SK-N-SH (cell line): ENCODE measurements at regions not wholly inside any gene's neighbourhood (a gene's known extent, or its start where the extent isn't known, plus 50 kb on each side); places are given as distances from the start of the nearest gene placed in this dataset.

Source experiments
- CTCF ChIA-PET: fragments of 300-600, 350-600 bp; formaldehyde crosslinking; extraction: SDS; loops from one replicate; lab custom pipeline; 2021; lab: Yijun Ruan, JAX
- POLR2A ChIA-PET: fragments of 350-600 bp; sonication (Branson Sonifier 250); formaldehyde crosslinking; extraction: SDS; loops from one replicate; lab custom pipeline; 2020; ENCODE audit warnings: antibody characterized with exemption, inconsistent platforms; lab: Yijun Ruan, JAX
- DNase-seq: peaks from one replicate; pipeline ENCODE4 v3.0.0; 2012
- H2AFZ ChIP-seq: fragments of 200-600 bp; sonication (generic); 2 replicates; pipeline ENCODE4 v1.8.1; 2016; ENCODE audit warnings: antibody characterized with exemption, mild to moderate bottlenecking, low read depth
- H3F3A ChIP-seq: fragments of 200-600 bp; sonication (generic); replicated peaks from 2 replicates; pipeline ENCODE3; 2016; ENCODE audit warnings: antibody characterized with exemption, mild to moderate bottlenecking; ENCODE audit not compliant: insufficient read depth
- H3K27ac ChIP-seq, 2 experiments: fragments of 200-500 bp in 1 of 2; fragments of 200-600 bp in 1 of 2; sonication (Bioruptor generic) in 1 of 2; sonication (generic), shearing (Covaris generic) in 1 of 2; 2 replicates each; pipeline versions ENCODE4 v1.5.1 to v1.6.1; 2014 to 2016; ENCODE audit warnings: low read depth in 2 of 2, inconsistent platforms in 1 of 2, low read length in 1 of 2, mild to moderate bottlenecking in 1 of 2, mixed read lengths in 1 of 2
- H3K27me3 ChIP-seq: fragments of 200-600 bp; sonication (generic), shearing (Covaris generic); 2 replicates; pipeline ENCODE4 v1.6.1; 2016; ENCODE audit warnings: mixed run types; ENCODE audit not compliant: insufficient read depth
- H3K36me3 ChIP-seq, 2 experiments: fragments of 200-500 bp in 1 of 2; fragments of 200-600 bp in 1 of 2; sonication (Bioruptor generic) in 1 of 2; sonication (generic) in 1 of 2; replicated peaks in 1 of 2; 2 replicates each; pipeline versions ENCODE3 to v1.5.1; 2014 to 2016; ENCODE audit warnings: low read length in 1 of 2, mild to moderate bottlenecking in 1 of 2; ENCODE audit not compliant: insufficient read depth in 2 of 2, control insufficient read depth in 1 of 2
- H3K4me1 ChIP-seq, 2 experiments: fragments of 200-500 bp in 1 of 2; fragments of 200-600 bp in 1 of 2; sonication (Bioruptor generic) in 1 of 2; sonication (generic), shearing (Covaris generic) in 1 of 2; 2 replicates each; pipeline versions ENCODE4 v1.5.1 to v1.6.1; 2014 to 2016; ENCODE audit warnings: low read depth in 1 of 2, low read length in 1 of 2, mixed run types in 1 of 2; ENCODE audit not compliant: insufficient read depth in 2 of 2, control insufficient read depth in 1 of 2
- H3K4me2 ChIP-seq: fragments of 200-600 bp; sonication (generic), shearing (Covaris generic); 2 replicates; pipeline ENCODE4 v1.6.1; 2017; ENCODE audit warnings: mixed run types
- H3K4me3 ChIP-seq, 2 experiments: fragments of 200-500 bp in 1 of 2; fragments of 200-600 bp in 1 of 2; sonication (Bioruptor generic) in 1 of 2; sonication (generic), shearing (Covaris generic) in 1 of 2; 2 replicates each; pipeline versions ENCODE4 v1.5.1 to v1.8.1; 2014 to 2016; ENCODE audit warnings: low read depth in 2 of 2, inconsistent platforms in 1 of 2, low read length in 1 of 2, mild to moderate bottlenecking in 1 of 2, mixed read lengths in 1 of 2, moderate library complexity in 1 of 2
- H3K79me2 ChIP-seq: fragments of 200-600 bp; sonication (generic); 2 replicates; pipeline ENCODE4 v1.8.1; 2017; ENCODE audit warnings: mild to moderate bottlenecking; ENCODE audit not compliant: insufficient read depth
- H3K9ac ChIP-seq: fragments of 200-600 bp; sonication (generic); 2 replicates; pipeline ENCODE4 v1.6.1; 2017; ENCODE audit warnings: mixed run types
- H3K9me2 ChIP-seq: fragments of 200-600 bp; sonication (generic); 2 replicates; pipeline ENCODE4 v1.6.1; 2017; ENCODE audit warnings: mixed run types
- H3K9me3 ChIP-seq: fragments of 200-600 bp; sonication (generic); 2 replicates; pipeline ENCODE4 v1.6.1; 2017; ENCODE audit warnings: mixed run types, mild to moderate bottlenecking, moderate library complexity
- H4K20me1 ChIP-seq: fragments of 200-600 bp; sonication (generic); 2 replicates; pipeline ENCODE4 v1.6.1; 2017; ENCODE audit warnings: mild to moderate bottlenecking, mixed run types; ENCODE audit not compliant: insufficient read depth
- ELF1 ChIP-seq: IDR thresholded peaks from 2 replicates; pipeline ENCODE4 v1.4.0; 2012
- FOXJ3 ChIP-seq: sonication (generic); formaldehyde crosslinking; IDR thresholded peaks from 2 replicates; pipeline ENCODE4 v1.5.1; 2020; ENCODE audit warnings: mild to moderate bottlenecking, missing genetic modification reagents
- FOXM1 ChIP-seq: IDR thresholded peaks from 2 replicates; pipeline ENCODE4 v1.4.0; 2012; ENCODE audit warnings: low read depth, mild to moderate bottlenecking
- GABPA ChIP-seq: IDR thresholded peaks from 2 replicates; pipeline ENCODE4 v1.4.0; 2012; ENCODE audit warnings: low read depth, mild to moderate bottlenecking
- GATA2 ChIP-seq: sonication (generic); formaldehyde crosslinking; IDR thresholded peaks from 2 replicates; pipeline ENCODE4 v1.5.0; 2020; ENCODE audit warnings: mild to moderate bottlenecking, missing genetic modification reagents
- JUND ChIP-seq: IDR thresholded peaks from 2 replicates; pipeline ENCODE4 v1.4.0; 2012
- MEF2A ChIP-seq: IDR thresholded peaks from 2 replicates; pipeline ENCODE4 v1.4.0; 2012; ENCODE audit warnings: low read depth, borderline replicate concordance
- RAD21 ChIP-seq: IDR thresholded peaks from 2 replicates; pipeline ENCODE4 v1.6.1; 2012; ENCODE audit warnings: mild to moderate bottlenecking, low read length
- TEAD4 ChIP-seq: IDR thresholded peaks from 2 replicates; pipeline ENCODE4 v1.4.0; 2012; ENCODE audit warnings: mild to moderate bottlenecking, borderline replicate concordance; ENCODE audit not compliant: insufficient read depth
- YY1 ChIP-seq: IDR thresholded peaks from 2 replicates; pipeline ENCODE4 v1.4.0; 2012; ENCODE audit warnings: low read depth, mild to moderate bottlenecking
- WGBS: methylation state at CpG from one replicate; pipeline ENCODE4 v1.1.6; 2017; ENCODE audit warnings: low lambda C conversion rate; 5-methylcytosine and 5-hydroxymethylcytosine counted together
- TF ChIP-seq, protein P1 (sequence below): IDR thresholded peaks from 2 replicates; pipeline ENCODE4 v1.6.1; 2012; ENCODE audit warnings: mild to moderate bottlenecking, low read depth, low read length, moderate library complexity
- TF ChIP-seq, protein P2 (sequence below): IDR thresholded peaks from 2 replicates; pipeline ENCODE4 v1.4.0; 2012; ENCODE audit warnings: low read depth
- TF ChIP-seq, protein P3 (sequence below): IDR thresholded peaks from 2 replicates; pipeline ENCODE4; 2012
- TF ChIP-seq, protein P4 (sequence below): fragments of 150-350 bp; IDR thresholded peaks from 2 replicates; pipeline ENCODE4 v1.6.1; 2017; ENCODE audit warnings: antibody characterized with exemption, low read length, low read depth, borderline replicate concordance

DNA sequence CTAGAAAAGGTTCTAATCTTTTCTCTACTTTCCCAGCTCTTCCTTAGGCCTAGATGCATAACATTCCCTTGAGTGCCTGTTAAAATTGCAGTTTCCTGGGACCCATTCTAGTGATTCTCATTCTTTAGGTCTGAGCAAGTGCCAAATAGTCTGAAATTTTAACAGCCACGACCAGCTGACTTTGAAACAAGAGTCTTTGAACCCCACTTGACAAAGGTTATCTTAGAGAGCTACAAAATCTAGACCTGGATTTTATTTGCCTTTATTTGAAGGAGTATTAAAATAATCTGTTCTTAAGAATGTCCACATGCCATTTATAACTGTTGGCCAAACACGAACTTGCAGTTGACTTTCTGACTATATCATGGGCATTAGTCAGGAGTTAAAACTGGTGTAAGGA lies 110.2 kb upstream of the LHCGR start:
- 5% methylated on average over 2 of the region's 2 CpGs for WGBS
- H3K27me3 ChIP-seq = no peaks in the 10 kb centered on the region
- H3K27ac ChIP-seq = no peak overlapping the region
- no peak for DNase-seq
- H3K79me2 ChIP-seq = no peaks in the 10 kb centered on the region
- no peaks in the 10 kb centered on the region for H3K36me3 ChIP-seq
- H3K9me3 ChIP-seq = no peaks in the 10 kb centered on the region
- H3K4me2 ChIP-seq = no peak overlapping the region
- no peaks in the 10 kb centered on the region for H3K9me2 ChIP-seq
- no peak overlapping the region for H2AFZ ChIP-seq
- H4K20me1 ChIP-seq = no peaks in the 10 kb centered on the region
- H3K9ac ChIP-seq = no peak overlapping the region
- no peak overlapping the region for H3K4me3 ChIP-seq
- ChIA-PET CTCF (interaction anchor here (0.9 kb wide), 1 partner anchor 10 kb away, joined by 4 read pairs; no protein-coding TSS in a partner anchor), POLR2A (no interaction called here)
- H3F3A ChIP-seq = no peaks in the 10 kb centered on the region
- H3K4me1 ChIP-seq = no peaks in the 10 kb centered on the region
- no peak for TF ChIP-seq FOXM1

DNA sequence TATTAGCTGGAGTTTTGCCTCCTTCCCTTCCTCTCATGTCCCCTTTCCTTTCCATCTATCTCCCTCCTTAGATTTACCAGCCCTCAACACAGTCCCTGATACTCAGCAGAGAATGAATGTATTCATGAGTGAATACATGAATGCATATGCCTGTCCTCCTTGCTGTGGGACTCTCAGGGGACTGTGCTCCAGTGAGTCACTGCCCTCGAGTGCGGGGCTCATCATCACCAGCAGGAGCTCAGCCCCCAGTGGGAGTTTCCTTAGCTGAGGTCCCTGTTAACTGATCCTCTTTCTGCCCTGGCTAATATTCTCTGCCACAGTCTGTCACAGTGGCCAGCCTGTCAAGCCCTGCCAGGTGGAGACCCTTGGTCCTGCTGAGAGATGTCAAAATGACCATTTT lies 104.9 kb upstream of the LHCGR start:
- ChIA-PET POLR2A (no interaction called here), CTCF (no interaction called here)
- Histone ChIP-seq H3K4me1 (no peaks in the 10 kb centered on the region), H3K36me3 (no peaks in the 10 kb centered on the region), H3K9me2 (no peaks in the 10 kb centered on the region), H2AFZ (no peak overlapping the region), H3K4me2 (no peak overlapping the region), H3K79me2 (no peaks in the 10 kb centered on the region), H3K9ac (no peak overlapping the region), H3K4me3 (no peak overlapping the region), H3K9me3 (no peaks in the 10 kb centered on the region), H4K20me1 (no peaks in the 10 kb centered on the region), H3K27ac (no peak overlapping the region), H3K27me3 (no peaks in the 10 kb centered on the region), H3F3A (no peaks in the 10 kb centered on the region)
- no peak for DNase-seq
- 15% methylated on average over 2 of the region's 2 CpGs for WGBS
- TF ChIP-seq ELF1 = no peak
- no peak for TF ChIP-seq TEAD4
- TF ChIP-seq GATA2 = no peak
- no peak for TF ChIP-seq MEF2A
- TF ChIP-seq, protein P1, sequence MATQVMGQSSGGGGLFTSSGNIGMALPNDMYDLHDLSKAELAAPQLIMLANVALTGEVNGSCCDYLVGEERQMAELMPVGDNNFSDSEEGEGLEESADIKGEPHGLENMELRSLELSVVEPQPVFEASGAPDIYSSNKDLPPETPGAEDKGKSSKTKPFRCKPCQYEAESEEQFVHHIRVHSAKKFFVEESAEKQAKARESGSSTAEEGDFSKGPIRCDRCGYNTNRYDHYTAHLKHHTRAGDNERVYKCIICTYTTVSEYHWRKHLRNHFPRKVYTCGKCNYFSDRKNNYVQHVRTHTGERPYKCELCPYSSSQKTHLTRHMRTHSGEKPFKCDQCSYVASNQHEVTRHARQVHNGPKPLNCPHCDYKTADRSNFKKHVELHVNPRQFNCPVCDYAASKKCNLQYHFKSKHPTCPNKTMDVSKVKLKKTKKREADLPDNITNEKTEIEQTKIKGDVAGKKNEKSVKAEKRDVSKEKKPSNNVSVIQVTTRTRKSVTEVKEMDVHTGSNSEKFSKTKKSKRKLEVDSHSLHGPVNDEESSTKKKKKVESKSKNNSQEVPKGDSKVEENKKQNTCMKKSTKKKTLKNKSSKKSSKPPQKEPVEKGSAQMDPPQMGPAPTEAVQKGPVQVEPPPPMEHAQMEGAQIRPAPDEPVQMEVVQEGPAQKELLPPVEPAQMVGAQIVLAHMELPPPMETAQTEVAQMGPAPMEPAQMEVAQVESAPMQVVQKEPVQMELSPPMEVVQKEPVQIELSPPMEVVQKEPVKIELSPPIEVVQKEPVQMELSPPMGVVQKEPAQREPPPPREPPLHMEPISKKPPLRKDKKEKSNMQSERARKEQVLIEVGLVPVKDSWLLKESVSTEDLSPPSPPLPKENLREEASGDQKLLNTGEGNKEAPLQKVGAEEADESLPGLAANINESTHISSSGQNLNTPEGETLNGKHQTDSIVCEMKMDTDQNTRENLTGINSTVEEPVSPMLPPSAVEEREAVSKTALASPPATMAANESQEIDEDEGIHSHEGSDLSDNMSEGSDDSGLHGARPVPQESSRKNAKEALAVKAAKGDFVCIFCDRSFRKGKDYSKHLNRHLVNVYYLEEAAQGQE = no peak

DNA sequence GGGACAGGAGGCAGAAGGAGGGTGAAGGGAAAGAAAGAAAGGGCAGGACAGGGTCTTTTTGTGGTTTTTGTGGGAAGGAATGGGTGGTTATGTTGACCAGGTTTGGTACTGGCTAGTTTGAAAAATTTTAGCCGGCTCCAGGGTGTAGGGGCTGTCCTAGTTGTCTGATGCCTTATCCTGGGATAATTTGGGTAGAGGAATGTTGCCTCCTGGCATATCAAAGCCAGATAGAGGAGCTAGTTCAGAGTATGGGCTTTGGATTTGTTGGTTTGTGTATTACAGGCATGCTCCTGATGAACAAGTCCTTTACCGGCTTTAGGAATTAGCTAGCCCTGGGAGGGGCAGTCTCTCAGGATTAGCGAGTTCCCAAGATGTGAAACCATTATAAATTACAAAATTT lies 101.1 kb upstream of the LHCGR start:
- no peaks in the 10 kb centered on the region for H3K9me2 ChIP-seq
- CTCF ChIA-PET = interaction anchor here (0.6 to 0.7 kb wide), 2 partner anchors 75 to 210 kb away, joined by 3 read pairs; no protein-coding TSS in a partner anchor
- no peak overlapping the region for H2AFZ ChIP-seq
- no peak overlapping the region for H3K4me3 ChIP-seq
- H4K20me1 ChIP-seq = no peaks in the 10 kb centered on the region
- H3K4me2 ChIP-seq = no peak overlapping the region
- WGBS = 49% methylated on average over 3 of the region's 3 CpGs
- no peak for DNase-seq
- H3K4me1 ChIP-seq = no peaks in the 10 kb centered on the region; a peak in 1 of 4 replicates
- H3K9ac ChIP-seq = no peak overlapping the region
- H3K36me3 ChIP-seq = no peaks in the 10 kb centered on the region
- POLR2A ChIA-PET = no interaction called here
- H3K27me3 ChIP-seq = no peaks in the 10 kb centered on the region
- no peaks in the 10 kb centered on the region for H3K9me3 ChIP-seq
- no peaks in the 10 kb centered on the region for H3K79me2 ChIP-seq
- H3K27ac ChIP-seq = no peak overlapping the region
- no peaks in the 10 kb centered on the region for H3F3A ChIP-seq
- TF ChIP-seq, protein P1 = no peak
- TF ChIP-seq, protein P2, sequence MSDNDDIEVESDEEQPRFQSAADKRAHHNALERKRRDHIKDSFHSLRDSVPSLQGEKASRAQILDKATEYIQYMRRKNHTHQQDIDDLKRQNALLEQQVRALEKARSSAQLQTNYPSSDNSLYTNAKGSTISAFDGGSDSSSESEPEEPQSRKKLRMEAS = no peak
- TF ChIP-seq, protein P3, sequence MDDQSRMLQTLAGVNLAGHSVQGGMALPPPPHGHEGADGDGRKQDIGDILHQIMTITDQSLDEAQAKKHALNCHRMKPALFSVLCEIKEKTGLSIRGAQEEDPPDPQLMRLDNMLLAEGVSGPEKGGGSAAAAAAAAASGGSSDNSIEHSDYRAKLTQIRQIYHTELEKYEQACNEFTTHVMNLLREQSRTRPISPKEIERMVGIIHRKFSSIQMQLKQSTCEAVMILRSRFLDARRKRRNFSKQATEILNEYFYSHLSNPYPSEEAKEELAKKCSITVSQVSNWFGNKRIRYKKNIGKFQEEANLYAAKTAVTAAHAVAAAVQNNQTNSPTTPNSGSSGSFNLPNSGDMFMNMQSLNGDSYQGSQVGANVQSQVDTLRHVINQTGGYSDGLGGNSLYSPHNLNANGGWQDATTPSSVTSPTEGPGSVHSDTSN = no peak
- no peak for TF ChIP-seq FOXJ3 (CRISPR knock-in tag)
- no peak for TF ChIP-seq RAD21
- no peak for TF ChIP-seq ELF1
- TF ChIP-seq, protein P4, sequence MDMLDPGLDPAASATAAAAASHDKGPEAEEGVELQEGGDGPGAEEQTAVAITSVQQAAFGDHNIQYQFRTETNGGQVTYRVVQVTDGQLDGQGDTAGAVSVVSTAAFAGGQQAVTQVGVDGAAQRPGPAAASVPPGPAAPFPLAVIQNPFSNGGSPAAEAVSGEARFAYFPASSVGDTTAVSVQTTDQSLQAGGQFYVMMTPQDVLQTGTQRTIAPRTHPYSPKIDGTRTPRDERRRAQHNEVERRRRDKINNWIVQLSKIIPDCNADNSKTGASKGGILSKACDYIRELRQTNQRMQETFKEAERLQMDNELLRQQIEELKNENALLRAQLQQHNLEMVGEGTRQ = no peak
- TF ChIP-seq JUND = no peak
- TF ChIP-seq YY1 = no peak
- no peak for TF ChIP-seq GABPA
